ENCODE measurements at regions not wholly inside any gene's neighbourhood (a gene's known extent, or its start where the extent isn't known, plus 50 kb on each side); places are given as distances from the start of the nearest gene placed in this dataset.

GRCh38 chr2:236340251-236340650 is 76.0 kb upstream of the ASB18 start:
- Histone ChIP-seq H3K4me1 (ENCODE audit: control insufficient read depth, insufficient read depth, low read length) (no peaks in the 10 kb centered on the region), H3K27ac (ENCODE audit: low read length) (no peak overlapping the region), H3K4me3 (ENCODE audit: low read depth in 2 of 2, low read length in 2 of 2) (no peak overlapping the region), H3K27me3 (ENCODE audit: control insufficient read depth, insufficient read depth, low read length) (no peaks in the 10 kb centered on the region), H3K36me3 (ENCODE audit: control insufficient read depth, insufficient read depth, low read length) (no peaks in the 10 kb centered on the region), H3K9me3 (ENCODE audit: control insufficient read depth, insufficient read depth, low read depth, low read length) (no peaks in the 10 kb centered on the region)
- ChIA-PET CTCF (no interaction called here), POLR2A (no interaction called here)
- no peak for DNase-seq (ENCODE audit: low read depth, low spot score)
- ATAC-seq, result no peak
- in situ Hi-C loops (cut with HindIII; ENCODE audit: low pct_unique_long_range_greater_than_20kb, low sequenced_read_pairs), result no loop called here
- TF ChIP-seq SIN3A (IDR thresholded peaks at IDR 0.05; ENCODE audit: borderline replicate concordance, insufficient read depth, low read depth, low read length), result no peak
- no peak for TF ChIP-seq REST (IDR thresholded peaks at IDR 0.05; ENCODE audit: insufficient read depth in 1 of 2, low read depth in 2 of 2, low read length in 1 of 2)
- no peak for TF ChIP-seq POLR2AphosphoS5 (IDR thresholded peaks at IDR 0.05; ENCODE audit: low read depth, low read length)
- TF ChIP-seq, protein P1, sequence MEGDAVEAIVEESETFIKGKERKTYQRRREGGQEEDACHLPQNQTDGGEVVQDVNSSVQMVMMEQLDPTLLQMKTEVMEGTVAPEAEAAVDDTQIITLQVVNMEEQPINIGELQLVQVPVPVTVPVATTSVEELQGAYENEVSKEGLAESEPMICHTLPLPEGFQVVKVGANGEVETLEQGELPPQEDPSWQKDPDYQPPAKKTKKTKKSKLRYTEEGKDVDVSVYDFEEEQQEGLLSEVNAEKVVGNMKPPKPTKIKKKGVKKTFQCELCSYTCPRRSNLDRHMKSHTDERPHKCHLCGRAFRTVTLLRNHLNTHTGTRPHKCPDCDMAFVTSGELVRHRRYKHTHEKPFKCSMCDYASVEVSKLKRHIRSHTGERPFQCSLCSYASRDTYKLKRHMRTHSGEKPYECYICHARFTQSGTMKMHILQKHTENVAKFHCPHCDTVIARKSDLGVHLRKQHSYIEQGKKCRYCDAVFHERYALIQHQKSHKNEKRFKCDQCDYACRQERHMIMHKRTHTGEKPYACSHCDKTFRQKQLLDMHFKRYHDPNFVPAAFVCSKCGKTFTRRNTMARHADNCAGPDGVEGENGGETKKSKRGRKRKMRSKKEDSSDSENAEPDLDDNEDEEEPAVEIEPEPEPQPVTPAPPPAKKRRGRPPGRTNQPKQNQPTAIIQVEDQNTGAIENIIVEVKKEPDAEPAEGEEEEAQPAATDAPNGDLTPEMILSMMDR (IDR thresholded peaks at IDR 0.05), result no peak
- TF ChIP-seq TCF7L2 (IDR thresholded peaks at IDR 0.05; ENCODE audit: low read depth, low read length), result no peak
- no TSS peak for BruUV-seq (replicated peaks)
- intact Hi-C loops (cut with micrococcal nuclease; ENCODE audit: unreplicated experiment), result no loop called here

DNA sequence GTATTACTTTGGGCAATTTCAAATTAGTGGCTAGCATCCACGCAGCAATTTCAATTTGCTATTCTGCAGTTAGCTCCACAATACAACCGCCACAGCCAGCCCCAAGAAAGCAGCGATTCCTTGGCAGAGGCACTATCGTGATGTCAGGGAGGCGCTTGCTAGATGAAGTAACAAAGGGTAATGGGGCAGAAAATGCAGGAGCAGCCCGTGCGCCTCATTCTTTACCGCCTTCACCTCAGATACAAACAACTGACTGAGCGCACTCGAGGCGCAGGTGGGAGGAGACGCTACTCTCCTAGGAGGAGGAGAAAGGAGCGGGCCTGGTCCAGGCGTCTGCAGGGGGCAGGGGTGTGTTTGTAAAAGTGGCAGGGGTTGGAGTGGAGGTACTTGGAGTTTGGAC is 76.9 kb upstream of the ASB18 start:
- ATAC-seq, result no peak
- intact Hi-C loops (cut with micrococcal nuclease; ENCODE audit: unreplicated experiment), result no loop called here
- no peaks in the 10 kb centered on the region for H3K27me3 ChIP-seq (ENCODE audit: control insufficient read depth, insufficient read depth, low read length)
- in situ Hi-C loops (cut with HindIII; ENCODE audit: low pct_unique_long_range_greater_than_20kb, low sequenced_read_pairs), result no loop called here
- TF ChIP-seq POLR2AphosphoS5 (IDR thresholded peaks at IDR 0.05; ENCODE audit: low read depth, low read length) (no peak), SIN3A (IDR thresholded peaks at IDR 0.05; ENCODE audit: borderline replicate concordance, insufficient read depth, low read depth, low read length) (no peak), REST (IDR thresholded peaks at IDR 0.05; ENCODE audit: insufficient read depth in 1 of 2, low read depth in 2 of 2, low read length in 1 of 2) (no peak), TCF7L2 (IDR thresholded peaks at IDR 0.05; ENCODE audit: low read depth, low read length) (no peak)
- TF ChIP-seq, protein P1 (IDR thresholded peaks at IDR 0.05), result no peak
- no peaks in the 10 kb centered on the region for H3K9me3 ChIP-seq (ENCODE audit: control insufficient read depth, insufficient read depth, low read depth, low read length)
- H3K36me3 ChIP-seq (ENCODE audit: control insufficient read depth, insufficient read depth, low read length), result no peaks in the 10 kb centered on the region
- no TSS peak for BruUV-seq (replicated peaks)
- ChIA-PET CTCF (no interaction called here), POLR2A (no interaction called here)
- H3K4me3 ChIP-seq (ENCODE audit: low read depth in 2 of 2, low read length in 2 of 2), result no peak overlapping the region
- no peaks in the 10 kb centered on the region for H3K4me1 ChIP-seq (ENCODE audit: control insufficient read depth, insufficient read depth, low read length)
- no peak for DNase-seq (ENCODE audit: low read depth, low spot score)
- no peak overlapping the region for H3K27ac ChIP-seq (ENCODE audit: low read length)
